Prostate gland (tissue), 2 donors: ENCODE measurements at regions not wholly inside any gene's neighbourhood (a gene's known extent, or its start where the extent isn't known, plus 50 kb on each side); places are given as distances from the start of the nearest gene placed in this dataset.

Experiments
- DNase-seq: peaks from one replicate; pipeline ENCODE4 v3.0.0-alpha.2; 2019; ENCODE audit warnings: low spot score
- H3K27ac ChIP-seq, 2 donors: fragments of 200-600 bp; sonication (generic); 2 replicates each; pipeline ENCODE4 v1.5.1; 2017 to 2019
- H3K27me3 ChIP-seq: fragments of 200-600 bp; sonication (generic); replicated peaks from 2 replicates; pipeline ENCODE4 v1.5.1; 2019; ENCODE audit not compliant: insufficient read depth
- H3K36me3 ChIP-seq, 2 donors: fragments of 200-600 bp; sonication (generic); 1 replicate in 1 of 2; 2 replicates in 1 of 2; pipeline versions ENCODE4 v1.5.1 to v1.8.1; 2017 to 2019
- H3K4me1 ChIP-seq: fragments of 200-600 bp; sonication (generic); replicated peaks from 2 replicates; pipeline ENCODE4 v1.5.1; 2019
- H3K4me3 ChIP-seq, 2 donors: fragments of 200-600 bp; sonication (generic); 2 replicates each; pipeline ENCODE4 v1.5.1; 2017 to 2019
- H3K9me3 ChIP-seq: fragments of 200-600 bp; sonication (generic); 2 replicates; pipeline ENCODE4 v1.5.1; 2017
- CTCF ChIP-seq, 4 experiments: fragments of 200-600 bp in 2 of 4; fragments of 450-650 bp in 2 of 4; sonication (generic) in 2 of 4; IDR thresholded peaks; 1 replicate in 3 of 4; 2 replicates in 1 of 4; pipeline ENCODE4 v1.5.1; 2016 to 2019; ENCODE audit warnings: antibody characterized with exemption in 4 of 4, mild to moderate bottlenecking in 2 of 4, moderate library complexity in 2 of 4
- POLR2A ChIP-seq: fragments of 450-650 bp; IDR thresholded peaks from one replicate; pipeline ENCODE4 v1.6.1; 2016; ENCODE audit warnings: antibody characterized with exemption, mild to moderate bottlenecking
- POLR2AphosphoS5 ChIP-seq: sonication (generic); formaldehyde crosslinking; IDR thresholded peaks from one replicate; pipeline ENCODE4 v1.6.1; 2017; ENCODE audit warnings: antibody characterized with exemption
- WGBS: methylation state at CpG from one replicate; pipeline ENCODE4 v1.1.5; 2018; 5-methylcytosine and 5-hydroxymethylcytosine counted together
- intact Hi-C: fragments of 100-400 bp; cut with DNase I; formaldehyde crosslinking; loops from one replicate; pipeline ENCODE4 v1.14.2; 2022

- 94% methylated on average over 1 of the region's 1 CpG for WGBS
- no peaks in the 10 kb centered on the region for H3K36me3 ChIP-seq
- TF ChIP-seq POLR2AphosphoS5, result no peak
- TF ChIP-seq CTCF (IDR thresholded peaks at IDR 0.05), result no peak
- no peak for TF ChIP-seq POLR2A
- no peak overlapping the region for H3K4me3 ChIP-seq
- no peaks in the 10 kb centered on the region for H3K27me3 ChIP-seq
- H3K9me3 ChIP-seq, result no peaks in the 10 kb centered on the region
- no peak for DNase-seq
- H3K4me1 ChIP-seq, result no peaks in the 10 kb centered on the region
- intact Hi-C loops, result no loop called here
- H3K27ac ChIP-seq, result no peak overlapping the region
Observed at GRCh38 chr3:77898621-77899020, 858.7 kb downstream of the ROBO2 start.

- no peaks in the 10 kb centered on the region for H3K36me3 ChIP-seq
- no peak for TF ChIP-seq POLR2AphosphoS5
- no peak for TF ChIP-seq CTCF (IDR thresholded peaks at IDR 0.05)
- TF ChIP-seq POLR2A, result no peak
- no peak for DNase-seq
- WGBS, result 13% methylated on average over 1 of the region's 1 CpG
- H3K9me3 ChIP-seq, result no peaks in the 10 kb centered on the region
- no peak overlapping the region for H3K27ac ChIP-seq
- H3K4me1 ChIP-seq, result no peaks in the 10 kb centered on the region
- intact Hi-C loops, result no loop called here
- H3K27me3 ChIP-seq, result no peaks in the 10 kb centered on the region
- no peak overlapping the region for H3K4me3 ChIP-seq
Observed at GRCh38 chr3:77902675-77903074, 862.8 kb downstream of the ROBO2 start.

- intact Hi-C loops, result no loop called here
- Histone ChIP-seq H3K27me3 (no peaks in the 10 kb centered on the region), H3K4me3 (no peak overlapping the region), H3K36me3 (no peaks in the 10 kb centered on the region), H3K27ac (no peak overlapping the region), H3K9me3 (no peaks in the 10 kb centered on the region), H3K4me1 (no peaks in the 10 kb centered on the region)
- no peak for DNase-seq
- 91% methylated on average over 3 of the region's 3 CpGs for WGBS
- no peak for TF ChIP-seq POLR2AphosphoS5
- no peak for TF ChIP-seq POLR2A
- no peak for TF ChIP-seq CTCF (IDR thresholded peaks at IDR 0.05)
Observed at GRCh38 chr3:77906102-77906709, 866.3 kb downstream of the ROBO2 start.

- Histone ChIP-seq H3K36me3 (no peaks in the 10 kb centered on the region), H3K4me3 (no peak overlapping the region), H3K27ac (no peak overlapping the region), H3K9me3 (no peaks in the 10 kb centered on the region), H3K27me3 (no peaks in the 10 kb centered on the region), H3K4me1 (no peaks in the 10 kb centered on the region)
- intact Hi-C loops, result no loop called here
- WGBS, result 75% methylated on average over 3 of the region's 3 CpGs
- DNase-seq, result no peak
- TF ChIP-seq POLR2AphosphoS5 (no peak), POLR2A (no peak), CTCF (IDR thresholded peaks at IDR 0.05) (no peak)
Observed at GRCh38 chr3:77913524-77914174, 873.8 kb downstream of the ROBO2 start.

- WGBS, result 70% methylated on average over 2 of the region's 2 CpGs
Observed at GRCh38 chr3:77915336-77915735, 875.4 kb downstream of the ROBO2 start.

More at GRCh38 chr3:77915336-77915735, 875.4 kb downstream of the ROBO2 start:
- Histone ChIP-seq H3K9me3 (no peaks in the 10 kb centered on the region), H3K4me3 (no peak overlapping the region), H3K27ac (no peak overlapping the region), H3K4me1 (no peaks in the 10 kb centered on the region), H3K27me3 (no peaks in the 10 kb centered on the region), H3K36me3 (no peaks in the 10 kb centered on the region)
- DNase-seq, result no peak
- intact Hi-C loops, result no loop called here
- no peak for TF ChIP-seq POLR2AphosphoS5
- no peak for TF ChIP-seq POLR2A
